HG03039 (cell line): ENCODE measurements at regions not wholly inside any gene's neighbourhood (a gene's known extent, or its start where the extent isn't known, plus 50 kb on each side); places are given as distances from the start of the nearest gene placed in this dataset.

ENCODE experiments used
- ATAC-seq: cut with Tn5 transposase; IDR thresholded peaks from one replicate; pipeline ENCODE4 v1.9.1; 2021; ENCODE audit warnings: mild to moderate bottlenecking, moderate library complexity; ENCODE audit not compliant: unreplicated experiment

DNA sequence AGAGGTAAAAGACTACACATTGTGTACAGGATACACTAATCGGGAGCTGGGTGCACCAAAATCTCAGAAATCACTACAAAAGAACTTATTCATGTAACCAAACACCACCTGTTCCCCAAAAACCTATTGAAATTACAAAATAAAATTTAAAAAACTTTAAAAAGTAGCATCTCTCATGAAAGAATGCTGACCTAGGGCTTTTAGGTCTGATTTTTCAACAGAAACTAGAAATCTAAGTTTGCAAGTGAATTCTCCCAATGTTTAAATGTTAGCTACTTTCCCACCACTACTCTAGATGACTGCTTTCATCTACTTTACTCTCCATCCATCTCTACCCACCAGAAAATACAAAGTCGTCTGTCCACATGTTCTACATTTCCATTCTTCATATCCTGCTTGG is 1447.7 kb downstream of the RPA4 start:
- no peak for ATAC-seq

DNA sequence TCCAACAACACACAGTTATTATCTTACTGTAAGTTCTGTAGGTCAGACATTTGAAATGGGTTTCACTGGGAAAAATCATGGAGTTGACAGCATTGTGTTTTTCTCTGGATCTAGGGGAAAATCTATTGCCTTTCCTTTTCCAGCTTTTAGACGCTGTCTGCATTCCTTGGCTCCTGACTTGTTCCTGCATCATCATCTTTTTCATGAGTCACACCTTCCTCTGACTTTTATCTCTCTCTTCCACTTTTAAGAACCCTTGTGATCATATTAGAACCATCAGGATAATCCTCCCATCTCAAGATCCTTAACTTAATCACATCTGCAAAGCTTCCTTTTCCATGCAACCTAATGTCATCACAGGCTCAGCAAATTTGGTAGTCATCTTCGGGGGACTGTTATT is 1454.8 kb downstream of the RPA4 start:
- no peak for ATAC-seq

GRCh38 chrX:98350940-98351339 is 1467.2 kb downstream of the RPA4 start:
- ATAC-seq = no peak

DNA sequence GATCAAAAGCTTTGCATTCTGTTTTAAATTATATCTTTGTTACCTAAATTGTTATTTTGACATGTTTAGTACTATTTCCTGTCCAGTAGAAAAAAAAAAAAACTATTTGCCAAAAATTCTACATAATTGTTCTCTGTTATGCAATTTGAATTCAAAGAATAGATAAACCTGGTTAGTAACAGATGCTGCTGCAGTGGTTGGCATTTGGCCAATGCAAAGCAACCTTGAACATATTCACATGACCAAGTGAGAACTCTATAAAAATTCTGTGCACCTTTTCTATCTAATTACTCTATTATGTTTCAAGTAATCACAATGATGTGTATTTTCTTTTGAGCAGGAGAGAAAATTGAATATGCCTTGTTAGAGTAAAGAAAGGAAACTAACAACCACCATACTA is 1473.4 kb downstream of the RPA4 start:
- ATAC-seq = no peak

GRCh38 chrX:98362630-98363029 is 1478.9 kb downstream of the RPA4 start:
- ATAC-seq = no peak

DNA sequence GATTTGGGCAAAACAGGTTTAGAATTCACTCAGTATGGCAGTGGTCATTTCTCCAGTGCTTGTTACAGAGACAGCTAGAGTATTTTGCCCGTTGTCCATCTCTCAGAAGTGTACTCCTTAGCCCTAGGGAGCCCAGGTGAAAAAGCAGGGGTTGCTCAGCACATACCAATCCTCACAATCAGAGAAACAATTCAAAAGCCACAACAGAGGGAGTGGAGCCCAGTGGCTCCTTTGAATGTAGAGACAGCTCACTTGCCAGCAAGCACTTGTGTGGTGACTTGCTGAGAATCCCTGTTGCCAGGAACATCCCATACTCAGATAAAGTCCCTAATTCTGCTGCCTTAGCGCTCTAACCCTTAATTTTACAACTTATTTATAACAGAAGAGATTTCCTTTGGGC is 1488.3 kb downstream of the RPA4 start:
- ATAC-seq = no peak

- ATAC-seq = no peak
Observed at GRCh38 chrX:98379134-98379533, 1495.4 kb downstream of the RPA4 start.

GRCh38 chrX:98380106-98380505 is 1496.4 kb downstream of the RPA4 start:
- no peak for ATAC-seq

DNA sequence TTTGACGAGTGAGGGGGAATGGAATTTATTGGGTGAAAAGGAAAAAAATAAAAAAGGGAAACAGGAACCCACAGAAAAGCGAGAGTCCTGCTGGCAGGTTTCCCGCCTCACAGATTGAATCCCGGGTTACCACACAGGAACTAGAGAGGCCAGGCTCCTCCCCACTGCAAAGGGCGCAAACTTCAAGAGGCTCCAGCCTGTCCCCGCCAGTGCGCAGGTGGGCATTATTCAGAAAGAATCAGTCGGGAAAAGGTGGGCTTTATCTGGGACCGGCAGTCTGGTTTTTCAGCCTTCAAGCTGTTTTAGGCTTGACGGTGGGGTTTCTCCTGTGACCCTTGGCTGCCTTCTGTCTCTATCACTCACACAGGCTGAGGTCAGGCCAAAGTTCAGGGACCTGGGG is 1496.8 kb downstream of the RPA4 start:
- ATAC-seq = no peak

DNA sequence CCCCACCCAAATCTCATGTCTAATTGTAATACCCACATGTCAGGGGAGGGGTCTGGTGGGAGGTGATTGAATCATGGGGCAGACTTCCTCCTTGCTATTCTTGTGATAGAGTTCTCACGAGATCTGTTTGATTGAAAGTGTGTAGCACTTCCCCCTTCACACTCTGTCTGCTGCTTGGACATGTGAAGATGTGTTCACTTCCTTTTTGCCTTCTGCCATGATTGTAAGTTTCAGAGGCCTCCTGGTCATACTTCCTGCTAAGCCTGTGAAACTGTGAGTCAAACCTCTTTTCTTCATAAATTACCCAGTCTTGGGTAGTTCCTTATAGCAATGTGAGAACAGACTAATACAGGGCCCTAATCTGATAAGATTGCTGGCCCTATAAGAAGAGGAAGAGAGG is 1514.8 kb downstream of the RPA4 start:
- ATAC-seq = no peak

GRCh38 chrX:98405376-98405775 is 1521.7 kb downstream of the RPA4 start:
- ATAC-seq = no peak

DNA sequence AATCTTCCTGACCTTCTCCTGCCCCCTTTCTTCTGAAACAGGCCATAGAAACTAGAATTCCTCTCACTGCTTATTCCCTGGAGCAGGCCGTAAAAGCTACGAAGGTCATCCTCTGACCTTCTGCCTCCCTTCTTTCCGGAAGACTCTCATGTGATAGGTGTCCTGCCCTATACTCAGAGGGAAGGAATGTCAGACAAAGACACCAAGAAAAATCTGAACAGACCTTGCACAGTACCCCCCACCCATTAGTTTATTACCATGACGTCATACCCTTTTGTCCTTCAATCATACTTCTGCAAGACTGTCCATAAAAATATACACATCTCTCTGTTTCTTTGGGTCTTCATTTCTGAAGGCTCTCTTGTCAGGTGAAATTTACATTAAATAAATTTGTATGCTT is 1523.9 kb downstream of the RPA4 start:
- no peak for ATAC-seq

GRCh38 chrX:98409867-98410266 is 1526.2 kb downstream of the RPA4 start:
- ATAC-seq = no peak

DNA sequence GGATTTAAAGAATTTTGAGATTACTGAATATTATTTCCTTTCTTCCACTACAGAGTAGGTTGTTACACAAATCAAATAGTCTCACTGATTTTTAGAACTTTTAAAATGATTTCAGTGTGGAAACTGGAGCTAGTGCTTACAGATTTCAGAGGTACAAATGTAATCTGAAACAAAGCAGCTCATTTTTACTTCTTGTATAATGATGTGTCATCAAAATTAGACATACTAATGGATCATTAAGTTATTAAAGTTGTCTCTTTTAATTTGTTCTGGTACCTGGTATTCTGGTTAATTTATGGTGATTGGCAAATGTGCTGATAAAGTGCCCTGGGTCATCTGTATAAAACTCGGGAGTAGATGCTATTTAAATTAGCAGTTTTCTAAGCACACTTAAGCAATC is 1528.3 kb downstream of the RPA4 start:
- no peak for ATAC-seq

DNA sequence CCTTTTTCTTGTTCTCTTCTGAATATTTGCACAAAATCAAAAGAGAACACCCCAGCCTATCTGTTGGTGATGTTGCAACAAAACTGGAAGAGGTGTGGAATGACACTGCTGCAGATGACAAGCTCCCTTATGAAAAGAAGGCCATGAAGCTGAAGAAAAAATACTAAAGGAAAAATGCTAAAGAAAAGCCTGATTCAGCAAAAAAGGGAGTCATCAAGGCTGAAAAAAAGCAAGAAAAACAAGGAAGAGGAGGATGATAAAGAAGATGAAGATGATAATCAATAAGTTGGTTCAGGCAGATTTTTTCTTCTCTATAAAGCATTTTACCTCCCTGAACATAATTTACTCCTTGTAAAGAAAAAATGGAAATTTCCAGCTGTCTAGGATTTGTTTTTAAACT is 1538.8 kb downstream of the RPA4 start:
- no peak for ATAC-seq

GRCh38 chrX:98432413-98432812 is 1548.7 kb downstream of the RPA4 start:
- no peak for ATAC-seq

DNA sequence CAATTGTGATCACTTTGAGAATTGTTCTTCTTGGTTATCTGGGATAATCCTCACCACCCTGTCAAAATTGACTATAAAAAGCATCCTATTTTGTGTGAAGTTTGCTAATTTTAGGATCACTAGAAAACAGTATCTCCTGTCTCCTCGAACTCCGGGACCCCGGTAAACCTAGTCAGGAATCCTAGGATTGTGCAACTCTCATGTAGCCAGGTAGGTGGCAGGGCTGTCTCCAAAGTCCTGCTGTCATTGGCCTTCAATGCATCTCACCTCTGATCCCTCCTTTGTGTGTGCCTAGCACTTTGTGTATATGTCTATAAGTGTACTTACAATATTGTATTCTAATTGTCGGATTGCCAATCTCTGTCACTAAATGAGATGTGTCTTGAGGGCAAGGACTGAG is 1564.8 kb downstream of the RPA4 start:
- ATAC-seq = no peak

DNA sequence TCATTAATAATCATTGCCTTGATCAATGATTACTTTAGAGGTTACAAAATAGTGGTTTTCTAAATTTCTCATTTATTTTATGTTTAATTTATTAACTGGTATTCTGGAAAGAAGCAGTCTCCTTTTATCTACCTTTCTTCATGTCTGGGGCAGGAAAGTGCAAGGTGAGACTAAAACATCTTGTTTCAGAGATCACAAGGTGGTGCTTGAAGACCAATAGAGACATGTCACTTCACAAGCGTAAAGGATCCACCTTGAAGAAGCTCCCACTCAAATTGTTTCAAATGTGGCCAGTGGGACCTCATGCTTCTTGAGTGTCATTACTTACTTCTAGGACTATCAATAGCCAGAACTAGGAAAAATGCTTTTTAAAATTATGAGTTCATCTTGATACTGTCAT is 1568.7 kb downstream of the RPA4 start:
- ATAC-seq = no peak

DNA sequence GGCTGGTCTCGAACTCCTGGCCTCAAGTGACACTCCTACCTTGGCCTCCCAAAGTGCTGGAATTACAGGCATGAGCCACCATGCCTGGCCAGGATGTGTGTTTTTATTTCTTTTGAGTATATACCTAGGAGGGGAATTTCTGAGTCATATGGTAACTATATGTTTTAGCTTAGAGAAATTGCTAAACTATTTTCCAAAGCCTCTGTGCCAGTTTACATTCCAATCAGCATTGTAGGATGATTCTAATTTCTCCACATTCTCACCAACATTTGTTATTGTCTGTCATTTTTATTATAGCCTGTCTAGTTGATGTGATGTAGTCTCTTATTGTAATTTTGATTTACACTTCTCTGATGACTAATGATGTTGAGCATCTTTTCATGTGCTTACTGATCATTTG is 1576.0 kb downstream of the RPA4 start:
- ATAC-seq = no peak

DNA sequence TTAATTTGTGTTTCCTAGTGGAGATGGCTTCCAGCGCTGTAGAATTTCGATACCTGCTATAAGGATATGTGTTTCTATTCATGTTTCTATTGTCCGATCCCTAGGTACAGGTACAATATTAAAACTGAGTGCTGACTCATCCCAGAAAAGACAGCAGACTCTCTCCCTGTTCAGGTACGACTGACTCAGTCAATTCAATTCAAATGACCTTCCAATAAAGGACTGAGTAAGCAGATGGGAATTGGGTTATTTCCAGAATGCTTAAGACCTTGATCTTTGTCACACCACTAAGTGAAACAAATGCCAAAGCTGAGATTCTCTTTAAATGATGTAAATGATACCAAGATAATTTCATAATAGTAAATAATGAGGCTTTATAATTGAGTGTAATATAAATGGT is 1596.9 kb downstream of the RPA4 start:
- no peak for ATAC-seq

- ATAC-seq = no peak
Observed at GRCh38 chrX:98481636-98482035, 1597.9 kb downstream of the RPA4 start.

DNA sequence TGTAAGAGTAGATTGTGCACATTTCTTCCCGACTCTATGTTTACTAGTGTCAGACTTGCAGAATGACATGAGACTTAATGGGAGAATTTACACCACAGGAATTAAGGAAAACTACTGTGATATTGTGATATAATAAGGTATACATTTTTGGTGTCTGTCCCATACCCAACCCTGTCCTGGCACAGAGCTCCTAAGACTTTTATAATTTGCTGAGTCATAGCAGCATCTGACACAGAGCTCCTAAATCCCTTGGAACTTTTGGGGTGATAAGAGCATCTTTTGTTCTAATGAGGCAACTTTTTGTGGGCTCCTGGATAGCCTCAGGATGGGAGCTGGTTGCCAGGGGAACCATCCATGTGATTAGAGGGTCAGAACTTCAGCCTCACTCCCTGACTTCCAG is 1607.0 kb downstream of the RPA4 start:
- ATAC-seq = no peak

- no peak for ATAC-seq
Observed at GRCh38 chrX:98501426-98501825, 1617.7 kb downstream of the RPA4 start.

DNA sequence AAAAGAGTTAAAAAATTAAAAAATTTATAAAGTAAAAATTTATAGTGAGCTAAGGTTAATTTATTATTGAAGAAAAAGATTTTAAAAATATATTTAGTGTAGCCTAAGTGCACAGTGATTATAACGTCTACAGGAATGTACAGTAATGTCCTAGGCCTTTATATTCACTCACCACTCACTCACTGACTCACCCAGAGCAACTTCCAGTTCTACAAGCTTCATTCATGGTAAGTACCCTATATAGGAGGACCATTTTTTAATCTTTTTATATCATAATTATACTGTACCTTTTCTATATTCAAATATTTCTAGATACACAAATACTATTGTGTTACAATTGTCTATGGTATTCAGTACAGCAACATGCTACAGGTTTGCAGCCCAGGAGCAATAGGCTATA is 1623.2 kb downstream of the RPA4 start:
- ATAC-seq = no peak
